ENCODE measurements at regions not wholly inside any gene's neighbourhood (a gene's known extent, or its start where the extent isn't known, plus 50 kb on each side); places are given as distances from the start of the nearest gene placed in this dataset.
"Not testable (repeated sequence)": the region's sequence is repeated elsewhere in the genome, so short reads cannot be mapped to it uniquely, and the experiment has no call there.

DNA sequence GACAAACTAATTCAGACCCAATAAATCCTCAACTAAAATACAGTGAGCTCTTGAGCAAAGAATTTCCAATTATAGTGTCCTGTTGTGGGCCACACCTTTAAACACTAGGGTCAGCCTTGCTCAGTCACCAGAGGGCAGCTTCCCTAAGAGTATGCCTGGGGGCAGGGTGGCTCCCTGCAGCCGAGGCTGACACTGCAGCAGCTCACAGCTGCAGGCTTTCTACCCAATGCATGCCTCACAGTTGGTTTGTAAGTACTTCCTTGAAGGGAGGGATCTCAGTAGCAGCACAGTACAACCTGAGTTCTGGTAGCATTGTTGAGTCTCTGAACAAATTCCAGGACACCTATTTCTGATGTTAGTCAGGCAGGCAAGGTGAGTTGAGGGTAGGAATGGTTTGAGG lies 335.6 kb downstream of the TUSC7 start:
- Histone ChIP-seq H3K4me3 (no peak overlapping the region), H3K36me3 (no peaks in the 10 kb centered on the region), H3K4me1 (no peaks in the 10 kb centered on the region), H3K9me3 (no peaks in the 10 kb centered on the region), H3K27me3 (no peaks in the 10 kb centered on the region), H3K27ac (no peak overlapping the region)
- ATAC-seq (no peak), DNase-seq (peak in 1 of 2 donors; percentile 18)
- intact Hi-C loops (cut with DNase I; ENCODE audit: low total_unique reads) (no loop called here), in situ Hi-C loops (cut with MboI; ENCODE audit: low sequenced_read_pairs in 4 of 4) (loop anchor here in 1 of 4 donors (25.0 kb wide), 1 partner anchor 667 kb away; no protein-coding TSS in a partner anchor)
- TF ChIP-seq, protein P1, sequence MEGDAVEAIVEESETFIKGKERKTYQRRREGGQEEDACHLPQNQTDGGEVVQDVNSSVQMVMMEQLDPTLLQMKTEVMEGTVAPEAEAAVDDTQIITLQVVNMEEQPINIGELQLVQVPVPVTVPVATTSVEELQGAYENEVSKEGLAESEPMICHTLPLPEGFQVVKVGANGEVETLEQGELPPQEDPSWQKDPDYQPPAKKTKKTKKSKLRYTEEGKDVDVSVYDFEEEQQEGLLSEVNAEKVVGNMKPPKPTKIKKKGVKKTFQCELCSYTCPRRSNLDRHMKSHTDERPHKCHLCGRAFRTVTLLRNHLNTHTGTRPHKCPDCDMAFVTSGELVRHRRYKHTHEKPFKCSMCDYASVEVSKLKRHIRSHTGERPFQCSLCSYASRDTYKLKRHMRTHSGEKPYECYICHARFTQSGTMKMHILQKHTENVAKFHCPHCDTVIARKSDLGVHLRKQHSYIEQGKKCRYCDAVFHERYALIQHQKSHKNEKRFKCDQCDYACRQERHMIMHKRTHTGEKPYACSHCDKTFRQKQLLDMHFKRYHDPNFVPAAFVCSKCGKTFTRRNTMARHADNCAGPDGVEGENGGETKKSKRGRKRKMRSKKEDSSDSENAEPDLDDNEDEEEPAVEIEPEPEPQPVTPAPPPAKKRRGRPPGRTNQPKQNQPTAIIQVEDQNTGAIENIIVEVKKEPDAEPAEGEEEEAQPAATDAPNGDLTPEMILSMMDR (IDR thresholded peaks at IDR 0.05 in 4 of 5, conservative IDR thresholded peaks at IDR 0.05 in 1 of 5), result no peak
- TF ChIP-seq POLR2A (IDR thresholded peaks at IDR 0.05), result no peak

DNA sequence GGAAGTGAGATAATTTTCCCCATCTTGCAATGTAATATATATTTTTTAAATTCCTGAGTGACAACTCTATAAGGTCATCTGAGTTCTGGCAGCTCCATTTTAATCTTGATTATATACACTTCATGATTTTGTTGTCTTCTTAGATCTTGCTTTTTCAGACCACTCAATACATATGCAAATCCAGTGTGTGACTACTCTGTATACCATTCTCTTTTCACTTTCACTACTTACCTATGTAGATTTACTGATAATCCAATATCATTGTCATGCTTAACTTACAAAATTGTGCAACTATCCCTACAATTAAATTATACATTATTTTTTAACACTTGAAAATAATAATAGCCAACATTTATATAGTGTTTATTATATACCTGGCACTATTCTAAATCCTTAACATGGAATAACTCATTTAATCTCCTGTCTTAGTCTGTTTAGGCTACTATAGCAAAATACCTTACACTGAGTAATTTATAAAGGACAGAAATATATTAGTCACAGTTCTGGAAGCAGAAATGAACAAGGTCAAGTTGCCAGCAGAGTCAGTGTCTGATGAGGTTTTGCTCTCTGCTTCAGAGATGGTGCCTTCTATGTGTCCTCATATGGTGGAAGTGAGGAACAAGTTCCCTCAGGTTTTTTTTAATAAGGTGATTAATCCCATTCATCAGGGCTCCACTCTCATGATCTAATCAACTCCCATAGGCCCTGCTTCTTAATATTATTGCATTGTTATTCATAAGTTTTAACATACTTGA lies 338.5 kb downstream of the TUSC7 start:
- DNase-seq, result no peak
- intact Hi-C loops (cut with DNase I; ENCODE audit: low total_unique reads), result no loop called here
- no peaks in the 10 kb centered on the region for H3K36me3 ChIP-seq
- in situ Hi-C loops (cut with MboI; ENCODE audit: low sequenced_read_pairs in 4 of 4), result loop anchor here in 1 of 4 donors (25.0 kb wide), 1 partner anchor 664 kb away; no protein-coding TSS in a partner anchor
- H3K4me1 ChIP-seq, result no peaks in the 10 kb centered on the region
- TF ChIP-seq, protein P1 (IDR thresholded peaks at IDR 0.05 in 4 of 5, conservative IDR thresholded peaks at IDR 0.05 in 1 of 5), result no peak
- no peak for TF ChIP-seq POLR2A (IDR thresholded peaks at IDR 0.05)
- no peak for ATAC-seq
- no peak overlapping the region for H3K27ac ChIP-seq
- no peaks in the 10 kb centered on the region for H3K27me3 ChIP-seq
- H3K4me3 ChIP-seq, result no peak overlapping the region
- no peaks in the 10 kb centered on the region for H3K9me3 ChIP-seq

DNA sequence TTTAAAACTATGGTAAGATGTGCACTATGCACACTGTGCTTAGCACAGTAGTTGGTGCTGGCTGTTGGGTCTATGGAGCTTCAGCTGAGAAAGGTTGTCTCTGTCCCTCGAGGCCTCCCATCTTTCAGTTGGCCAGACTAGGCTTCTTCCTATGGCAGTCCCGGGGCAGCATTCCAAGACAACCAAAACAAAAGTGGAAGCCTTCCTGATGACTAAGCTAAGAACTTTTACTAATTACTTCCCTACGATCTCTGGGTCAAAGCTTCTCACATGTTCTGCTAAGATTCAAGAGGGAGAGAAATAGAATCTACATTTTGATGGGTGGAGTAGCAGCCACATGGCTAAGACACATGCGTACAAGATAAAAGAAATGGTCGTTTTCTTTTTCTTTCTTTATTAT lies 342.8 kb downstream of the TUSC7 start:
- no peaks in the 10 kb centered on the region for H3K36me3 ChIP-seq
- H3K4me3 ChIP-seq, result no peak overlapping the region
- H3K4me1 ChIP-seq, result no peaks in the 10 kb centered on the region
- in situ Hi-C loops (cut with MboI; ENCODE audit: low sequenced_read_pairs in 4 of 4), result loop anchor here in 1 of 4 donors (10.0 kb wide), 1 partner anchor 302 kb away; no protein-coding TSS in a partner anchor
- no peak for DNase-seq
- H3K27ac ChIP-seq, result no peak overlapping the region
- TF ChIP-seq, protein P1 (IDR thresholded peaks at IDR 0.05 in 4 of 5, conservative IDR thresholded peaks at IDR 0.05 in 1 of 5), result no peak
- TF ChIP-seq POLR2A (IDR thresholded peaks at IDR 0.05), result no peak
- intact Hi-C loops (cut with DNase I; ENCODE audit: low total_unique reads), result no loop called here
- H3K27me3 ChIP-seq, result no peaks in the 10 kb centered on the region
- ATAC-seq, result no peak
- no peaks in the 10 kb centered on the region for H3K9me3 ChIP-seq

DNA sequence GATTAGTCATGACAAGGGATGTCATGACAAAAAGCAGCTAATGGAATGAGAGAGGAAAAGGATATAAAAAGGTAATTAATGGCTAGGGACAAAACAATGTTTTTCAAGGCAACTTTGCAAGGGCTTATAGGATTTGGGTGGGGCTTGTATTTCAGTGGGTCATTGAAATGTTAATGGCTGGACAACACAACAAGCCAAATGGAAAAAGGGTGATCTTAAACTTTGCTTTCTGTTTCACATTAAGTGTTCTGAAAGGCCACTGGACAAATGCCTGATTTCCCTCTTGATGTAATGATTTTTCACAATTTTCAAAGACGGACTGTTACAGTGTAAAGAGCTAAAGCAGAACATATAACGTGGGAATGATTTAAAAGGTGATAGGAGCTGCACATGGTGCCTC lies 345.0 kb downstream of the TUSC7 start:
- no peak for TF ChIP-seq POLR2A (IDR thresholded peaks at IDR 0.05)
- TF ChIP-seq, protein P1 (IDR thresholded peaks at IDR 0.05 in 4 of 5, conservative IDR thresholded peaks at IDR 0.05 in 1 of 5), result no peak
- in situ Hi-C loops (cut with MboI; ENCODE audit: low sequenced_read_pairs in 4 of 4) (loop anchor here in 1 of 4 donors (10.0 kb wide), 1 partner anchor 300 kb away; no protein-coding TSS in a partner anchor), intact Hi-C loops (cut with DNase I; ENCODE audit: low total_unique reads) (no loop called here)
- Histone ChIP-seq H3K36me3 (no peaks in the 10 kb centered on the region), H3K4me3 (no peak overlapping the region), H3K27me3 (no peaks in the 10 kb centered on the region), H3K4me1 (no peaks in the 10 kb centered on the region), H3K27ac (no peak overlapping the region), H3K9me3 (no peaks in the 10 kb centered on the region)
- DNase-seq (no peak), ATAC-seq (no peak)

DNA sequence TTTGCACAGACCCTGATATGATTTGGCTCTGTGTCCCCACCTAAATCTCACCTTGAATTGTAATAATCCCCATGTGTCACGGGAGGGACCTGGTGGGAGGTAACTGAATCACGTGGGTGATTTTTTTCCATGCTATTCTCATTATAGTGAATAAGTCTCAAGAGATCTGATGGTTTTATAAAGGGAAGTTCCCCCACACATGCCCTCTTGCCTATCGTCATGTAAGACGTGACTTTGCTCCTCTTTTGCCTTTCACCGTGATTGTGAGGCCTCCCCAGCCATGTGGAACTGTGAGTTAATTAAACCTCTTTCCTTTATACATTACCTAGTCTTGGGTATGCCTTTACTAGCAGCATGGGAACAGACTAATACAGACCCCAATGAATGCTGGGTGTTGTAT lies 347.4 kb downstream of the TUSC7 start:
- H3K36me3 ChIP-seq; H3K9me3 ChIP-seq; ATAC-seq; H3K27me3 ChIP-seq; intact Hi-C loops (cut with DNase I; ENCODE audit: low total_unique reads); H3K4me3 ChIP-seq; H3K4me1 ChIP-seq; DNase-seq; H3K27ac ChIP-seq: not testable (repeated sequence)
- in situ Hi-C loops (cut with MboI; ENCODE audit: low sequenced_read_pairs in 4 of 4), result loop anchor here in 1 of 4 donors (10.0 kb wide), 1 partner anchor 298 kb away; no protein-coding TSS in a partner anchor

All from gastrocnemius medialis (tissue), 4 donors.